Uterus (tissue), 2 donors: ENCODE measurements at regions not wholly inside any gene's neighbourhood (a gene's known extent, or its start where the extent isn't known, plus 50 kb on each side); places are given as distances from the start of the nearest gene placed in this dataset.

Source experiments
- POLR2A ChIP-seq, 2 donors: fragments of 450-650 bp; IDR thresholded peaks; one replicate each; pipeline ENCODE4 v1.6.1; 2016; ENCODE audit warnings: antibody characterized with exemption in 2 of 2, mild to moderate bottlenecking in 1 of 2, moderate library complexity in 1 of 2
- TF ChIP-seq, protein P1 (sequence below), 4 experiments: fragments of 200-600 bp in 2 of 4; fragments of 450-650 bp in 2 of 4; sonication (generic) in 2 of 4; IDR thresholded peaks; one replicate each; pipeline ENCODE4 v1.5.1; 2016 to 2019; ENCODE audit warnings: antibody characterized with exemption in 4 of 4, mild to moderate bottlenecking in 2 of 4, moderate library complexity in 1 of 4

DNA sequence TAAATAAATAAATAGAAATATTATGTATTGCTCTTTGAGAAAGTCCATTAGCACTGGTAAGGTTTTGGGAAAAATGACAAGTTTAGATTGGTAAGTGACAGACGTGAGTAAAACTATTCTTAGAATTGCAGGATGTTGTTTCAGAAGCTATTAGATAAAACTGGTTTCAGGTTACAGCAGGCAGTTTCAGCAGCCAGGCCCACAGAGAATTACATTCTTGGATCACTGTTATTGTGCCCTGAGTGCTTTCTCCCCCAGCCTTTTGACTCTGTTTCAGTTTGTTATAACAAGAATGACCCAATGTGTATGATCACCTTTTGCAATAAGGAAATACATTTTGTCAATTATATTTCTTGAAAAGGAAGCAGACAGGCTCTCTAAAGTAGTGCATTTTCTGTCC, 86.5 kb downstream of the DKK1 start:
- TF ChIP-seq POLR2A (IDR thresholded peaks at IDR 0.05) = no peak
- TF ChIP-seq, protein P1, sequence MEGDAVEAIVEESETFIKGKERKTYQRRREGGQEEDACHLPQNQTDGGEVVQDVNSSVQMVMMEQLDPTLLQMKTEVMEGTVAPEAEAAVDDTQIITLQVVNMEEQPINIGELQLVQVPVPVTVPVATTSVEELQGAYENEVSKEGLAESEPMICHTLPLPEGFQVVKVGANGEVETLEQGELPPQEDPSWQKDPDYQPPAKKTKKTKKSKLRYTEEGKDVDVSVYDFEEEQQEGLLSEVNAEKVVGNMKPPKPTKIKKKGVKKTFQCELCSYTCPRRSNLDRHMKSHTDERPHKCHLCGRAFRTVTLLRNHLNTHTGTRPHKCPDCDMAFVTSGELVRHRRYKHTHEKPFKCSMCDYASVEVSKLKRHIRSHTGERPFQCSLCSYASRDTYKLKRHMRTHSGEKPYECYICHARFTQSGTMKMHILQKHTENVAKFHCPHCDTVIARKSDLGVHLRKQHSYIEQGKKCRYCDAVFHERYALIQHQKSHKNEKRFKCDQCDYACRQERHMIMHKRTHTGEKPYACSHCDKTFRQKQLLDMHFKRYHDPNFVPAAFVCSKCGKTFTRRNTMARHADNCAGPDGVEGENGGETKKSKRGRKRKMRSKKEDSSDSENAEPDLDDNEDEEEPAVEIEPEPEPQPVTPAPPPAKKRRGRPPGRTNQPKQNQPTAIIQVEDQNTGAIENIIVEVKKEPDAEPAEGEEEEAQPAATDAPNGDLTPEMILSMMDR (IDR thresholded peaks at IDR 0.05) = no peak
